BJ (cell line): ENCODE measurements at regions not wholly inside any gene's neighbourhood (a gene's known extent, or its start where the extent isn't known, plus 50 kb on each side); places are given as distances from the start of the nearest gene placed in this dataset.

Experiments used
- CTCF ChIA-PET: fragments of 350-600 bp; formaldehyde crosslinking; extraction: SDS; loops from one replicate; lab custom pipeline; 2021; ENCODE audit warnings: antibody characterized with exemption, inconsistent platforms; lab: Yijun Ruan, JAX
- POLR2A ChIA-PET: fragments of 300-600 bp; sonication (Branson Sonifier 250); formaldehyde crosslinking; extraction: SDS; loops from one replicate; lab custom pipeline; 2021; ENCODE audit warnings: antibody characterized with exemption; lab: Charles Lee
- DNase-seq: peaks from one replicate; pipeline ENCODE4 v3.0.0-alpha.2; 2011; ENCODE audit warnings: low read depth
- H3K27me3 ChIP-seq: 2 replicates; pipeline ENCODE4 v1.6.0; 2011; ENCODE audit warnings: low read length; ENCODE audit not compliant: control insufficient read depth, insufficient read depth
- H3K36me3 ChIP-seq: 2 replicates; pipeline ENCODE4 v1.5.1; 2011; ENCODE audit warnings: low read length; ENCODE audit not compliant: control insufficient read depth, insufficient read depth
- H3K4me3 ChIP-seq: 2 replicates; pipeline ENCODE4 v1.5.1; 2011; ENCODE audit warnings: low read depth, mild to moderate bottlenecking, control low read depth, low read length
- CTCF ChIP-seq: IDR thresholded peaks from 2 replicates; pipeline ENCODE4 v1.5.1; 2011; ENCODE audit warnings: low read depth, mild to moderate bottlenecking, control low read depth, inconsistent platforms, low read length, moderate library complexity; ENCODE audit not compliant: insufficient read depth

GRCh38 chr2:142605421-142605820 lies 272.0 kb upstream of the KYNU start:
- ChIA-PET CTCF (no interaction called here), POLR2A (no interaction called here)
- DNase-seq: no peak
- Histone ChIP-seq H3K27me3 (no peaks in the 10 kb centered on the region), H3K4me3 (no peak overlapping the region), H3K36me3 (no peaks in the 10 kb centered on the region)
- TF ChIP-seq CTCF: no peak

- POLR2A ChIA-PET: no interaction called here
- no peak for DNase-seq
- 0 out of 2 replicates have a peak, but pooled peaks have one; percentile 8 for TF ChIP-seq CTCF
- no peak overlapping the region for H3K4me3 ChIP-seq
- CTCF ChIA-PET: no interaction called here
- H3K27me3 ChIP-seq: no peaks in the 10 kb centered on the region
- H3K36me3 ChIP-seq: no peaks in the 10 kb centered on the region
Measured at GRCh38 chr2:142603759-142604158, 273.7 kb upstream of the KYNU start.

GRCh38 chr2:142602418-142602989 lies 275.0 kb upstream of the KYNU start:
- Histone ChIP-seq H3K4me3 (no peak overlapping the region), H3K36me3 (no peaks in the 10 kb centered on the region), H3K27me3 (no peaks in the 10 kb centered on the region)
- DNase-seq: no peak
- ChIA-PET POLR2A (no interaction called here), CTCF (no interaction called here)
- no peak for TF ChIP-seq CTCF

GRCh38 chr2:142601794-142602193 lies 275.7 kb upstream of the KYNU start:
- Histone ChIP-seq H3K4me3 (no peak overlapping the region), H3K27me3 (no peaks in the 10 kb centered on the region), H3K36me3 (no peaks in the 10 kb centered on the region)
- no peak for TF ChIP-seq CTCF
- POLR2A ChIA-PET: no interaction called here
- no peak for DNase-seq
- CTCF ChIA-PET: no interaction called here

GRCh38 chr2:142599504-142599903 lies 278.0 kb upstream of the KYNU start:
- H3K27me3 ChIP-seq: no peaks in the 10 kb centered on the region
- ChIA-PET POLR2A (no interaction called here), CTCF (no interaction called here)
- DNase-seq: no peak
- no peak for TF ChIP-seq CTCF
- no peaks in the 10 kb centered on the region for H3K36me3 ChIP-seq
- no peak overlapping the region for H3K4me3 ChIP-seq
